ENCODE measurements at regions not wholly inside any gene's neighbourhood (a gene's known extent, or its start where the extent isn't known, plus 50 kb on each side); places are given as distances from the start of the nearest gene placed in this dataset.

DNA sequence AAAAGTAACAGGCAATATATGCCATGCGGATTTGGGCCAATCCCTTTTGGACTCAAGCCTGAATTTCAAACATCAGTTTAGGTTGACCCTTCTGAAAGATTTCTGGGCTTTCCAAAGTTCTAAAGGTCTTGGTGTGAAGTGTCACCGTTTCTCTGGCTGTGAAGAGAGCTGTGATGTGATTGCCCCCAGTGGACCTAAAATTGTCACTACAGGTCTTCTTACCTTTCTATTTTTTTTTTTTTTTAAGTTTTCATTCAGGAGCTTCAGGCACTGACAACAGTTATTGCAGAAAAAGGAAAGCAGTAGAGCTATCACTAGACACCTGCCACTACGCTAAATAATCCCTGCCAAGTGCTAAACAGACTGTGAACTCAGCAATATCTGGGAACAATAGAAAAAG, 75.7 kb upstream of the OPRM1 start:
- H3K27ac ChIP-seq = no peak overlapping the region
- intact Hi-C loops (cut with DNase I; ENCODE audit: low total_unique reads) = no loop called here
- H3K4me1 ChIP-seq = no peaks in the 10 kb centered on the region
- H3K36me3 ChIP-seq = no peaks in the 10 kb centered on the region
- no peak overlapping the region for H3K4me3 ChIP-seq
- H3K27me3 ChIP-seq = no peaks in the 10 kb centered on the region
- TF ChIP-seq, protein P1, sequence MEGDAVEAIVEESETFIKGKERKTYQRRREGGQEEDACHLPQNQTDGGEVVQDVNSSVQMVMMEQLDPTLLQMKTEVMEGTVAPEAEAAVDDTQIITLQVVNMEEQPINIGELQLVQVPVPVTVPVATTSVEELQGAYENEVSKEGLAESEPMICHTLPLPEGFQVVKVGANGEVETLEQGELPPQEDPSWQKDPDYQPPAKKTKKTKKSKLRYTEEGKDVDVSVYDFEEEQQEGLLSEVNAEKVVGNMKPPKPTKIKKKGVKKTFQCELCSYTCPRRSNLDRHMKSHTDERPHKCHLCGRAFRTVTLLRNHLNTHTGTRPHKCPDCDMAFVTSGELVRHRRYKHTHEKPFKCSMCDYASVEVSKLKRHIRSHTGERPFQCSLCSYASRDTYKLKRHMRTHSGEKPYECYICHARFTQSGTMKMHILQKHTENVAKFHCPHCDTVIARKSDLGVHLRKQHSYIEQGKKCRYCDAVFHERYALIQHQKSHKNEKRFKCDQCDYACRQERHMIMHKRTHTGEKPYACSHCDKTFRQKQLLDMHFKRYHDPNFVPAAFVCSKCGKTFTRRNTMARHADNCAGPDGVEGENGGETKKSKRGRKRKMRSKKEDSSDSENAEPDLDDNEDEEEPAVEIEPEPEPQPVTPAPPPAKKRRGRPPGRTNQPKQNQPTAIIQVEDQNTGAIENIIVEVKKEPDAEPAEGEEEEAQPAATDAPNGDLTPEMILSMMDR (IDR thresholded peaks at IDR 0.05) = no peak
- no peak for TF ChIP-seq POLR2A (IDR thresholded peaks at IDR 0.05)
- DNase-seq = no peak
- no peaks in the 10 kb centered on the region for H3K9me3 ChIP-seq

DNA sequence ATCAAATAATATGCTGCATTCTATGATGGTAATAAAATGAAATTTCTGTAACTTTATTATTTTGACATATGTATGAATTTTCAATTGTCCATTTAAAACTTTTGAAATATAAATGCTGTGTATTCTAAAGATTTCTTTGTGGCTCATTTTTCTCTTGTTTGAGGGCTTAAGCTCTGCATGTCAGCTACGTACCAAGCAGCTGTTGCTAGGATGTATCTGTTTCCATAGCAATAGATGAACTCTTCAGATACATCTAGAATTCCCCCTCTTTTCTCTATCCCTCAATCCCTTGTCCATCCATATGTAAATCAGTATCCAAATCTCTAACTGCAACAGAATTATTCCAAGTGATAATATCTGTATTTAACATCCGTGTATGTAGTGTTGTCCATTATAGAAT, 76.5 kb upstream of the OPRM1 start:
- no peaks in the 10 kb centered on the region for H3K4me1 ChIP-seq
- H3K4me3 ChIP-seq = no peak overlapping the region
- TF ChIP-seq POLR2A (IDR thresholded peaks at IDR 0.05) = no peak
- TF ChIP-seq, protein P1 (IDR thresholded peaks at IDR 0.05) = no peak
- H3K27me3 ChIP-seq = no peaks in the 10 kb centered on the region
- no peak for DNase-seq
- no peaks in the 10 kb centered on the region for H3K9me3 ChIP-seq
- intact Hi-C loops (cut with DNase I; ENCODE audit: low total_unique reads) = no loop called here
- no peaks in the 10 kb centered on the region for H3K36me3 ChIP-seq
- H3K27ac ChIP-seq = no peak overlapping the region

DNA sequence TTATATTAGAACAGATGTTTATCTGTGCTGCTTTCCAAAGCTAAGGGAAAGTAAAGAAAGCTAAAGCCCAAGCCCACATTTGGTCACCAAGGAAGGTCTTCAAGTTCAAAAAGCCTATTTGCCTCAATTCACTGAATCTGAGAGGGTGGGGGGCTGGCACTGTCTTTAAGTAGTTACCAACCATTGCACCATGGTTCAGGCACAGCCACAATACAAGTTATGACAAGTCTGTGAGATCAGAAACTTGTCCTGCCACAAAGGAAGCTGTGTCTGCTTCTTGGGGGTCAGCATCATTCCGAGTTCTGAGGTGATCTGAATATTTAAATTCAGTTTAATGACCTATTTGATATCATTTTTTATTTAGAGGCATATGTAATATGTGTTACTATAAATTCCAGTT, 78.3 kb upstream of the OPRM1 start:
- no peaks in the 10 kb centered on the region for H3K27me3 ChIP-seq
- TF ChIP-seq, protein P1 (IDR thresholded peaks at IDR 0.05) = no peak
- no peak for TF ChIP-seq POLR2A (IDR thresholded peaks at IDR 0.05)
- H3K9me3 ChIP-seq = no peaks in the 10 kb centered on the region
- H3K4me1 ChIP-seq = no peaks in the 10 kb centered on the region
- H3K27ac ChIP-seq = no peak overlapping the region
- intact Hi-C loops (cut with DNase I; ENCODE audit: low total_unique reads) = no loop called here
- no peaks in the 10 kb centered on the region for H3K36me3 ChIP-seq
- no peak overlapping the region for H3K4me3 ChIP-seq
- DNase-seq = no peak

DNA sequence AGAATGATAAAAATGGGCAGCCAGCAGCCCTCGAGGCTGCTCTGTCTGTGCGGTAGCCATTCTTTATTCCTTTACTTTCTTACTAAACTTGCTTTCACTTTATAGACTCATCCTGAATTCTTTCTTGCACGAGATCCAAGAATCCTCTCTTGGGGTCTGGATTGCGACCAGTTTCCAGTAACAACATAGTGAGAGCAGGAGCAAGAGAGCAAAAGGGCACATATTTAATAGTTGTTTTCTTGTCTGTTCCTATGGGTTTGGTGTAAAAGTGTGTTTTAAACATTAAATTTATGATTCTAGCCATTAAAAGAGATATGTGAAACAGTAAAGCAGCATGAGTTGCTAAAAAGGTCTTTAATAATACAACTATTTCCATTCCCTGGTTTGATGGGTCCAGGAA, 78.8 kb upstream of the OPRM1 start:
- no peak for DNase-seq
- Histone ChIP-seq H3K27me3 (no peaks in the 10 kb centered on the region), H3K4me3 (no peak overlapping the region), H3K27ac (no peak overlapping the region), H3K36me3 (no peaks in the 10 kb centered on the region), H3K4me1 (no peaks in the 10 kb centered on the region), H3K9me3 (no peaks in the 10 kb centered on the region)
- TF ChIP-seq, protein P1 (IDR thresholded peaks at IDR 0.05) = no peak
- no peak for TF ChIP-seq POLR2A (IDR thresholded peaks at IDR 0.05)
- intact Hi-C loops (cut with DNase I; ENCODE audit: low total_unique reads) = no loop called here

DNA sequence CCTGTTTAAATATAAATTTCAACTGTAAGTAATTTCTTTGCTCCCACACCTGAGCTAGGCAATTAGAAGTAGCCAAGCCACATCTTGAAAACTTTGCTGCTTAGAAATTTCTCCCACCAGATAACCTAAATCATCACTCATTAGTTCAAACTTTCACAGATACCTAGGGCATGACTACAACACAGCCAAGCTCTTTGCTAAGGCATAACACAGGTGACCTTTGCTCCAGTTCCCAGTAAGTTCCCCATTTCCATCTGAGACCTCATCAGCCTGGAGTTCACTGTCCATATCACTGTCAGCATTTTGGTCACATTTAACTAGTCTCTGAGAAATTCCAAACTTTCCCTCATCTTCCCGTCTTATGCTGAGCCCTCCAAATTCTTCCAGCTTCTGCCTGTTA, 79.8 kb upstream of the OPRM1 start:
- Histone ChIP-seq H3K36me3 (no peaks in the 10 kb centered on the region), H3K4me1 (no peaks in the 10 kb centered on the region), H3K4me3 (no peak overlapping the region), H3K9me3 (no peaks in the 10 kb centered on the region), H3K27me3 (no peaks in the 10 kb centered on the region), H3K27ac (no peak overlapping the region)
- DNase-seq = no peak
- no peak for TF ChIP-seq POLR2A (IDR thresholded peaks at IDR 0.05)
- TF ChIP-seq, protein P1 (IDR thresholded peaks at IDR 0.05) = no peak
- intact Hi-C loops (cut with DNase I; ENCODE audit: low total_unique reads) = no loop called here
